DND-41 (cell line): ENCODE measurements at regions not wholly inside any gene's neighbourhood (a gene's known extent, or its start where the extent isn't known, plus 50 kb on each side); places are given as distances from the start of the nearest gene placed in this dataset.
"Not testable (repeated sequence)": the region's sequence is repeated elsewhere in the genome, so short reads cannot be mapped to it uniquely, and the experiment has no call there.

ENCODE experiments used
- CTCF ChIP-seq: IDR thresholded peaks from 2 replicates; pipeline ENCODE4 v1.5.1; 2012; ENCODE audit warnings: borderline replicate concordance, low read length, moderate library complexity, mild to moderate bottlenecking; ENCODE audit not compliant: poor library complexity, severe bottlenecking; ENCODE audit errors: extremely low read depth
- EZH2 ChIP-seq: IDR thresholded peaks from 3 replicates; pipeline ENCODE4 v1.6.1; 2012; ENCODE audit warnings: borderline replicate concordance, low read depth, mild to moderate bottlenecking, moderate library complexity, low read length, inconsistent platforms; ENCODE audit not compliant: severe bottlenecking

- not testable (repeated sequence) for TF ChIP-seq CTCF, EZH2
These were observed 342.4 kb upstream of the ARPP21 start for GRCh38 chr3:35296944-35297343.
